IMR-90 (cell line): ENCODE measurements at regions not wholly inside any gene's neighbourhood (a gene's known extent, or its start where the extent isn't known, plus 50 kb on each side); places are given as distances from the start of the nearest gene placed in this dataset.
A peak's percentile ranks its signal among the peaks of the same experiment; 100 is the strongest.
"Not testable (repeated sequence)": the region's sequence is repeated elsewhere in the genome, so short reads cannot be mapped to it uniquely, and the experiment has no call there.

Source experiments
- ATAC-seq: fragments of 200-7000 bp; cut with Tn5 transposase; 2 replicates; pipeline ENCODE4 v1.9.1; 2020; ENCODE audit warnings: low read depth, mild to moderate bottlenecking, moderate library complexity
- BruUV-seq: library from RNA; stranded (reverse); fragments of 400-500 nt; replicated peaks from 2 replicates; lab custom pipeline; 2021; lab: Mats Ljungman, UMichigan
- CTCF ChIA-PET: fragments of 300-600 bp; formaldehyde crosslinking; extraction: SDS; loops from one replicate; lab custom pipeline; 2021; ENCODE audit warnings: antibody characterized with exemption; lab: Yijun Ruan, JAX
- POLR2A ChIA-PET: fragments of 300-600 bp; sonication (Branson Sonifier 250); formaldehyde crosslinking; loops from one replicate; lab custom pipeline; 2022; ENCODE audit warnings: antibody characterized with exemption; ENCODE audit not compliant: unreplicated experiment; lab: Charles Lee
- DNase-seq: peaks from one replicate; pipeline ENCODE4 v3.0.0; 2013
- H2AFZ ChIP-seq: replicated peaks from 2 replicates; pipeline ENCODE3; 2013; ENCODE audit warnings: low read length, mild to moderate bottlenecking; ENCODE audit not compliant: poor library complexity
- H2AK5ac ChIP-seq: 2 replicates; pipeline ENCODE4 v1.6.1; 2013; ENCODE audit warnings: low read depth, low read length, inconsistent platforms
- H2AK9ac ChIP-seq: replicated peaks from 2 replicates; pipeline ENCODE3; 2013; ENCODE audit warnings: mild to moderate bottlenecking, low read depth, low read length, moderate library complexity; ENCODE audit not compliant: poor library complexity
- H2BK120ac ChIP-seq: 2 replicates; pipeline ENCODE4 v1.6.1; 2013; ENCODE audit warnings: low read depth, low read length, inconsistent platforms
- H2BK15ac ChIP-seq: 3 replicates; pipeline ENCODE4 v1.6.1; 2013; ENCODE audit warnings: low read depth, low read length, inconsistent platforms
- H2BK20ac ChIP-seq: 2 replicates; pipeline ENCODE4 v1.6.1; 2013; ENCODE audit warnings: low read depth, mild to moderate bottlenecking, inconsistent platforms, low read length, moderate library complexity
- H2BK5ac ChIP-seq: 2 replicates; pipeline ENCODE4 v1.6.1; 2013; ENCODE audit warnings: mild to moderate bottlenecking, low read depth, low read length, inconsistent platforms; ENCODE audit not compliant: poor library complexity, severe bottlenecking
- H3K14ac ChIP-seq: replicated peaks from 2 replicates; pipeline ENCODE4 v1.6.1; 2013; ENCODE audit warnings: low read depth, low read length, inconsistent platforms
- H3K18ac ChIP-seq: 2 replicates; pipeline ENCODE4 v1.6.1; 2013; ENCODE audit warnings: low read depth, low read length, control low read depth
- H3K23ac ChIP-seq: 2 replicates; pipeline ENCODE4 v1.6.1; 2013; ENCODE audit warnings: low read depth, low read length, inconsistent platforms
- H3K27ac ChIP-seq: 2 replicates; pipeline ENCODE4 v1.5.1; 2013; ENCODE audit warnings: mild to moderate bottlenecking, control low read depth, low read length; ENCODE audit not compliant: insufficient read depth
- H3K27me3 ChIP-seq: 2 replicates; pipeline ENCODE4 v1.6.1; 2013; ENCODE audit warnings: low read length; ENCODE audit not compliant: control insufficient read depth, insufficient read depth
- H3K36me3 ChIP-seq: 2 replicates; pipeline ENCODE4 v1.6.1; 2013; ENCODE audit warnings: low read length, mixed read lengths; ENCODE audit not compliant: control insufficient read depth, insufficient read depth
- H3K4ac ChIP-seq: 2 replicates; pipeline ENCODE4 v1.6.1; 2013; ENCODE audit warnings: low read depth, low read length, inconsistent platforms
- H3K4me1 ChIP-seq: 2 replicates; pipeline ENCODE4 v1.6.1; 2013; ENCODE audit warnings: low read length, mixed read lengths; ENCODE audit not compliant: control insufficient read depth, insufficient read depth
- H3K4me2 ChIP-seq: 2 replicates; pipeline ENCODE4 v1.6.1; 2013; ENCODE audit warnings: low read depth, mild to moderate bottlenecking, control low read depth, low read length, moderate library complexity
- H3K4me3 ChIP-seq: 2 replicates; pipeline ENCODE4 v1.5.1; 2013; ENCODE audit warnings: low read depth, mild to moderate bottlenecking, control low read depth, low read length, moderate library complexity; ENCODE audit not compliant: insufficient read depth
- H3K56ac ChIP-seq: 2 replicates; pipeline ENCODE4 v1.6.1; 2013; ENCODE audit warnings: low read length, inconsistent platforms; ENCODE audit not compliant: insufficient read depth; ENCODE audit errors: extremely low read depth
- H3K79me1 ChIP-seq, 2 experiments: 2 replicates each; pipeline ENCODE4 v1.6.1; 2013; ENCODE audit warnings: low read length in 2 of 2, inconsistent platforms in 1 of 2, low read depth in 1 of 2
- H3K9ac ChIP-seq: 2 replicates; pipeline ENCODE4 v1.6.1; 2013; ENCODE audit warnings: low read depth, low read length, control low read depth
- H3K9me1 ChIP-seq: 2 replicates; pipeline ENCODE4 v1.6.1; 2013; ENCODE audit warnings: low read length, inconsistent platforms; ENCODE audit not compliant: insufficient read depth
- H3K9me3 ChIP-seq: 2 replicates; pipeline ENCODE4 v1.6.1; 2013; ENCODE audit warnings: low read length; ENCODE audit not compliant: control insufficient read depth, insufficient read depth
- H4K20me1 ChIP-seq: 2 replicates; pipeline ENCODE4 v1.6.1; 2013; ENCODE audit warnings: low read length, inconsistent platforms; ENCODE audit not compliant: insufficient read depth
- H4K5ac ChIP-seq: 2 replicates; pipeline ENCODE4 v1.6.1; 2013; ENCODE audit warnings: mild to moderate bottlenecking, low read depth, low read length, control low read depth
- H4K8ac ChIP-seq, 2 experiments: 2 replicates each; pipeline ENCODE4 v1.6.1; 2013; ENCODE audit warnings: low read depth in 2 of 2, low read length in 2 of 2, control low read depth in 1 of 2, inconsistent platforms in 1 of 2
- H4K91ac ChIP-seq: 2 replicates; pipeline ENCODE4 v1.6.1; 2013; ENCODE audit warnings: low read depth, low read length, inconsistent platforms; ENCODE audit not compliant: insufficient read depth
- WGBS, 2 experiments: methylation state at CpG; one replicate each; pipeline versions ENCODE4 v1.1.5 to v1.1.7; 2013; ENCODE audit warnings: missing lambda C conversion rate in 2 of 2; ENCODE audit not compliant: insufficient read length in 1 of 2; ENCODE audit errors: extremely low coverage in 2 of 2; 5-methylcytosine and 5-hydroxymethylcytosine counted together
- dilution Hi-C: fragments of 300-500 bp; cut with HindIII; formaldehyde crosslinking; loops from one replicate; pipeline ENCODE4 v1.14.3; 2018; ENCODE audit warnings: low sequenced_read_pairs; ENCODE audit not compliant: unreplicated experiment
- in situ Hi-C: fragments of 300-500 bp; cut with MboI; formaldehyde crosslinking; loops from 3 replicates; pipeline ENCODE4 v1.14.3; 2019; ENCODE audit warnings: low sequenced_read_pairs, inconsistent platforms, mixed read lengths
- intact Hi-C: fragments of 100-400 bp; cut with micrococcal nuclease; formaldehyde crosslinking; loops from 2 replicates; pipeline ENCODE4 v1.10.0; 2022

- H3K27me3 ChIP-seq, H4K5ac ChIP-seq, intact Hi-C loops, dilution Hi-C loops, POLR2A ChIA-PET, H3K4me1 ChIP-seq, H3K56ac ChIP-seq, H4K20me1 ChIP-seq, H3K14ac ChIP-seq, H3K9ac ChIP-seq, H3K36me3 ChIP-seq, H4K8ac ChIP-seq, ATAC-seq, in situ Hi-C loops, H3K23ac ChIP-seq, H2AK9ac ChIP-seq, H2BK15ac ChIP-seq, H2BK5ac ChIP-seq, H3K79me1 ChIP-seq, H3K4me3 ChIP-seq, H3K4me2 ChIP-seq, H3K27ac ChIP-seq, H2BK120ac ChIP-seq, H3K18ac ChIP-seq, H2BK20ac ChIP-seq, BruUV-seq, H3K9me1 ChIP-seq, H3K9me3 ChIP-seq, DNase-seq, H2AFZ ChIP-seq: not testable (repeated sequence)
- Histone ChIP-seq H3K4ac (0 out of 2 replicates have a peak overlapping the region, but pooled peaks have one; percentile 27), H4K91ac (peak overlapping the region; percentile 6; the same call in 1 of the 2 replicates), H2AK5ac (peak overlapping the region; percentile 64)
- WGBS, 2 experiments, result no CpG with 5 or more reads among the region's 7 CpGs
- CTCF ChIA-PET, result interaction anchor here (0.7 kb wide), 1 partner anchor 213 kb away, joined by 3 read pairs; no protein-coding TSS in a partner anchor
Measured at GRCh38 chr18:8920856-8921787, 181.4 kb upstream of the NDUFV2 start.
